ENCODE measurements at regions not wholly inside any gene's neighbourhood (a gene's known extent, or its start where the extent isn't known, plus 50 kb on each side); places are given as distances from the start of the nearest gene placed in this dataset.

GRCh38 chr3:177898185-177898584, 638.1 kb upstream of the KCNMB2 start:
- no peak overlapping the region for H3K4me3 ChIP-seq (ENCODE audit: low read depth, low read length)
- TF ChIP-seq CTCF (IDR thresholded peaks at IDR 0.05; ENCODE audit: low read depth, low read length, missing control alignments) = no peak

DNA sequence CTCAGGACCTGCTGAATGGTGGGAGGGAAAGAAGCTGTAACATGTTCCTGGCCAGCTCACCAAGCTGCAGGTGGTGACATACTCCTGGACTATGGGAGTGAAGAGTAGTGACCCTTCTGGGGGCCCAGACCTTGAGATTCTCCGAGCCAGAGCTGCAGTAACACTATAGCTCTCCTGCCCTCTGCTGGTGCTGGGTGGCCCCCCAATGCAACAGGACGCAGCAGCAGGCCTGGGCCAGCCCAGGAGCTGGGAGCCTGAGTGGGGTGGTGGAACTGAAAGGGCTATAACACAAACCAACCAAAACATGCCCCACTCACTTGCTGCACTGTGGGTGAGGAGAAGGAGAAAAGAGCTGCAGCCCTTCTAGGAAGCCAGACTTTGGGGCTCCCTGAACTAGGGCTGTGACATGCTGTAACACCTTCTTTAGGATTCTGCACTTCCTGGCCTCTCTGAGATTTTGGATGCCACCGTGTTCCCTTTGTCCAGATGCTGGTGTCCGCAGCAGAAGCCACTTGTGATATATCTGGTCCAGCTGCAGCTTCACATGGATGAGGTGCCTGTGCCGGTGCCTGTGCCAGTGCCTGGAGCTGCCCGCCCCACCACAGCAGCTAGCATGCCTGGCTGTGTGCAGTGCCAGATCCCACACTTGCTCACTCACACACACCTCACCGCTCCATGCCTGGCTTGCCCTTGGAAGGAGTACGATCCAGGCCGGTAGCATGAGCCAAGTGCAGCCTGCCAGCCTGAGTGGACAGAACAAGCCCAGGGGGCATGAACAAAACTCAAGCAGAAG, 636.8 kb upstream of the KCNMB2 start:
- no peak overlapping the region for H3K4me3 ChIP-seq (ENCODE audit: low read depth, low read length)
- peak; percentile 8 for TF ChIP-seq CTCF (IDR thresholded peaks at IDR 0.05; ENCODE audit: low read depth, low read length, missing control alignments)
- DNase-seq (ENCODE audit: low read depth) = no peak

More at GRCh38 chr3:177898185-177898584, 638.1 kb upstream of the KCNMB2 start:
- no peak for DNase-seq (ENCODE audit: low read depth)

- no peak overlapping the region for H3K4me3 ChIP-seq (ENCODE audit: low read depth, low read length)
- no peak for TF ChIP-seq CTCF (IDR thresholded peaks at IDR 0.05; ENCODE audit: low read depth, low read length, missing control alignments)
- DNase-seq (ENCODE audit: low read depth) = no peak
Measured at GRCh38 chr3:177902876-177903275, 633.4 kb upstream of the KCNMB2 start.

DNA sequence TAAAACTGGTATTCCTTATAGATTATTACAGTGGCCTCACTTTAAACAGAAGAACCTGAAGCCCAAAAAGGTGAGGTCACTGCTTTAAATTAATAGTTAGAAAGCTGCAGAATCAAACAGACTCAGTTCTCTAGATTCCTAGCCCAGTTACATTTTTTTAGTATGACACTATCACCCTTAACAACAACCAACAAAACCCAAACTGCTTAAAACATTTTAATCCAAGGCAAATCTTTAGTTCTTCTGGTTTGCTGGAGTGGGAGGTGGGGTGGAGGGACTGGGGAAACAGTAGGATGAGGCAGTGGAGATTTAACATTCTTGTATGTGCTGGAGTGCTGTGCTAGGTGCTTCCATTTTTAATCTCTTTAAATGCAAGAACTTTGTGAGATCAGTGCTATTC, 631.6 kb upstream of the KCNMB2 start:
- no peak for DNase-seq (ENCODE audit: low read depth)
- no peak overlapping the region for H3K4me3 ChIP-seq (ENCODE audit: low read depth, low read length)
- no peak for TF ChIP-seq CTCF (IDR thresholded peaks at IDR 0.05; ENCODE audit: low read depth, low read length, missing control alignments)

GRCh38 chr3:177905173-177906125, 630.8 kb upstream of the KCNMB2 start:
- DNase-seq (ENCODE audit: low read depth) = no peak
- H3K4me3 ChIP-seq (ENCODE audit: low read depth, low read length) = no peak overlapping the region

DNA sequence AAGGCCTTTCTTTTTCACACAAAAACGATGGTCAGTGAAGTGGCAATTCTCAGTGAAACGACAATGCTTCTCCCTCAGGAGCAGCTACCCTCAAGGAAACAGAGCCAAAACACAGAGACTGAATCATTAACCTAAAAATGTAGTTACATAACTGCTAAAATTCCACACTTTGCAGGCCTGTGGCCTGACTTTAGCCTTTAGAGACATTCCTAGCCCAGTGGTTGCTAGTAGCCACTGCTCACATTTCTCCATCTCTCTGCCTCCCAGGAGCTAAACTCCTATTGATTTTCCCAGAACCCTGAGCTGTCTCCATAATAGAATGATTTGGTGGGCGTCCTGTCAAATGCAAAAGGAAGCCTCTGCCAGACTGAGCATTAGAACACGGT, 630.1 kb upstream of the KCNMB2 start:
- H3K4me3 ChIP-seq (ENCODE audit: low read depth, low read length) = no peak overlapping the region
- TF ChIP-seq CTCF (IDR thresholded peaks at IDR 0.05; ENCODE audit: low read depth, low read length, missing control alignments) = no peak
- no peak for DNase-seq (ENCODE audit: low read depth)

More at GRCh38 chr3:177905173-177906125, 630.8 kb upstream of the KCNMB2 start:
- TF ChIP-seq CTCF (IDR thresholded peaks at IDR 0.05; ENCODE audit: low read depth, low read length, missing control alignments) = no peak

All from GM12864 (cell line).